Skeletal muscle satellite cell (primary cell): ENCODE measurements at regions not wholly inside any gene's neighbourhood (a gene's known extent, or its start where the extent isn't known, plus 50 kb on each side); places are given as distances from the start of the nearest gene placed in this dataset.

Experiments used
- H3K27me3 ChIP-seq: 2 replicates; pipeline ENCODE4 v1.7.0; 2013; ENCODE audit warnings: low read length; ENCODE audit not compliant: control insufficient read depth, insufficient read depth
- H3K36me3 ChIP-seq: 2 replicates; pipeline ENCODE4 v1.7.0; 2013; ENCODE audit warnings: mild to moderate bottlenecking, control low read depth, low read length; ENCODE audit not compliant: insufficient read depth
- H3K4me1 ChIP-seq: 2 replicates; pipeline ENCODE4 v1.7.0; 2013; ENCODE audit warnings: low read length; ENCODE audit not compliant: control insufficient read depth, insufficient read depth
- H3K4me2 ChIP-seq: 2 replicates; pipeline ENCODE4 v1.7.0; 2013; ENCODE audit warnings: mild to moderate bottlenecking, low read length
- H3K4me3 ChIP-seq: 2 replicates; pipeline ENCODE4 v1.7.0; 2013; ENCODE audit warnings: low read length
- H3K9ac ChIP-seq: 2 replicates; pipeline ENCODE4 v1.7.0; 2013; ENCODE audit warnings: mild to moderate bottlenecking, low read depth, low read length, moderate library complexity
- H3K9me3 ChIP-seq: replicated peaks from 2 replicates; pipeline ENCODE4 v1.7.0; 2013; ENCODE audit warnings: mild to moderate bottlenecking, control low read depth, low read length

- peaks cover 12% of the 10 kb centered on the region for H3K4me1 ChIP-seq
- peaks cover 3% of the 10 kb centered on the region for H3K36me3 ChIP-seq
- H3K9me3 ChIP-seq, result no peaks in the 10 kb centered on the region
- no peaks in the 10 kb centered on the region for H3K27me3 ChIP-seq
- no peak overlapping the region for H3K4me2 ChIP-seq
- no peak overlapping the region for H3K4me3 ChIP-seq
- no peak overlapping the region for H3K9ac ChIP-seq
These were observed 54.2 kb upstream of the NAA20 start for GRCh38 chr20:19962958-19963357.

GRCh38 chr20:19964289-19965265 is 52.6 kb upstream of the NAA20 start:
- H3K27me3 ChIP-seq, result no peaks in the 10 kb centered on the region
- H3K4me1 ChIP-seq, result peaks cover 12% of the 10 kb centered on the region
- H3K9ac ChIP-seq, result no peak overlapping the region
- H3K4me3 ChIP-seq, result no peak overlapping the region
- peaks cover 3% of the 10 kb centered on the region for H3K36me3 ChIP-seq
- H3K9me3 ChIP-seq, result no peaks in the 10 kb centered on the region
- peak overlapping the region; percentile 25 for H3K4me2 ChIP-seq

- Histone ChIP-seq H3K27me3 (no peaks in the 10 kb centered on the region), H3K4me2 (no peak overlapping the region), H3K4me1 (peaks cover 12% of the 10 kb centered on the region), H3K9ac (no peak overlapping the region), H3K4me3 (no peak overlapping the region), H3K36me3 (no peaks in the 10 kb centered on the region), H3K9me3 (no peaks in the 10 kb centered on the region)
These were observed 50.3 kb upstream of the NAA20 start for GRCh38 chr20:19966840-19967239.
